Stomach (tissue), 8 donors: ENCODE measurements at regions not wholly inside any gene's neighbourhood (a gene's known extent, or its start where the extent isn't known, plus 50 kb on each side); places are given as distances from the start of the nearest gene placed in this dataset.

Experiments
- DNase-seq, 2 donors: peaks; one replicate each; pipeline versions ENCODE4 v3.0.0 to v3.0.0-alpha.2; 2013 to 2019
- H3K27ac ChIP-seq, 5 donors: fragments of 200-600 bp in 4 of 5; sonication (generic) in 4 of 5; one replicate each; pipeline ENCODE4 v1.5.1; 2013 to 2019; ENCODE audit warnings: mild to moderate bottlenecking in 1 of 5, moderate library complexity in 1 of 5
- H3K27me3 ChIP-seq, 3 donors: fragments of 200-600 bp; sonication (generic); one replicate each; pipeline ENCODE4 v1.5.1; 2017 to 2019; ENCODE audit warnings: mixed run types in 1 of 3
- H3K36me3 ChIP-seq, 4 donors: fragments of 200-600 bp; sonication (generic); 1 replicate in 3 of 4; 2 replicates in 1 of 4; pipeline ENCODE4 v1.5.1; 2016 to 2019
- H3K4me1 ChIP-seq, 4 donors: fragments of 200-600 bp; sonication (generic); one replicate each; pipeline ENCODE4 v1.5.1; 2016 to 2019
- H3K4me3 ChIP-seq, 4 donors: fragments of 200-600 bp; sonication (generic) in 3 of 4; one replicate each; pipeline ENCODE4 v1.5.1; 2016 to 2019; ENCODE audit warnings: mild to moderate bottlenecking in 1 of 4
- H3K9me3 ChIP-seq, 4 donors: fragments of 200-600 bp; sonication (generic); one replicate each; pipeline ENCODE4 v1.5.1; 2016 to 2019
- EP300 ChIP-seq: sonication (generic); formaldehyde crosslinking; IDR thresholded peaks from one replicate; pipeline ENCODE4 v1.6.1; 2017; ENCODE audit warnings: antibody characterized with exemption
- POLR2A ChIP-seq, 4 donors: fragments of 450-650 bp; IDR thresholded peaks; one replicate each; pipeline ENCODE4 v1.6.1; 2016; ENCODE audit warnings: antibody characterized with exemption in 4 of 4, control low read depth in 2 of 4, mild to moderate bottlenecking in 1 of 4, moderate library complexity in 1 of 4
- POLR2AphosphoS5 ChIP-seq, 3 donors: sonication (generic); formaldehyde crosslinking; IDR thresholded peaks; one replicate each; pipeline ENCODE4 v1.6.1; 2016; ENCODE audit warnings: antibody characterized with exemption in 3 of 3
- WGBS, 5 donors: extraction: QIAGEN DNeasy Blood & Tissue Kit in 3 of 5; methylation state at CpG; one replicate each; pipeline versions ENCODE4 v1.1.5 to v1.1.7; 2013 to 2018; 5-methylcytosine and 5-hydroxymethylcytosine counted together
- intact Hi-C: fragments of 100-400 bp; cut with DNase I; formaldehyde crosslinking; loops from one replicate; pipeline ENCODE4 v1.15.1; 2023; ENCODE audit warnings: low total_unique reads
- TF ChIP-seq, protein P1 (sequence below), 7 experiments: fragments of 450-650 bp in 4 of 7; fragments of 200-600 bp in 3 of 7; sonication (generic) in 3 of 7; IDR thresholded peaks; one replicate each; pipeline ENCODE4 v1.5.1; 2016 to 2019; ENCODE audit warnings: antibody characterized with exemption in 7 of 7, control low read depth in 2 of 7, mild to moderate bottlenecking in 1 of 7
- donor health status: healthy with polysubstance abuse.
- donor health status: Bipolar disorder and iron deficiency.
- donor health status: healthy.

DNA sequence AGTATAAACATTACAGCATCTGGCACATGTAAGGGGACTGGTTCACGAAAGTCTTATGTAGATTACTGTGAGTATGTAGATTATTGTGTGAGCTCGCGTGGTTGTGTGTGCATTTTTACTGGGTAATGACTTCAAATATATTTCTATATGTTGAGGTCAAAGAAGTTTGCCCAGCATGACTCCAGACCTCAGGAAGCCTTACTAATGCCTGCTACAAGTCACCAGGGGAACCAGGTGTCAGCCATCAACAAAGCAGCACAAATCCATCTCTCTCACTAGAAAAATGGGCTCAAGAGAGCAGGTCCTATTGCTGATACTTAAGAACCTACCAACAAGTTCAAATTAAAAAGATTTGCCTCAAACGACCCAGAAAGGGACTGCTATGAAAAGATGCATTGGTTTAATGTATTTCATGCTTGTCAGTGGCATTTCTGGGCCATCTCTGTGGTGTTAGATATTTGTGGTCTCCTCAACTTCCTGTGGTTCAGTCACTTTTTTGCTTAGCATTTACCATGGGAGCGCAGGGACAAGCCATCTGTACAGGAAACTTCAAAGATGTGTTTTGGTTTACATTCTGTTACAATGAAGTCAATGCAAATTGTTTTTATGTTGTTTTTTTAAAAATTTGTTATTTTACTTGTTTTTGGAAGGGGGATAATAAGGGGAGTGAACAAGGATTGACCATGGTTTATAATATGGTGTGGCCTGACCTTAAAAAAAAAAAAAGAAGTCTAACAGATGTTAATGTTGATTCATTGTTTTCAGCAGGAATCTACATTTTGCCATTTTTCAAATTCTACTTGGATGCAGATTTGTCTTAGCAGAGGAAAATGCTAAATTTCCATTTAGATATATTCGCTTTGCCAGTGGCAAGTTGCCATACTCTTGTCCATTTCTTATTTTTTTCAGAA is 172.1 kb upstream of the ADAMTS9 start:
- Histone ChIP-seq H3K4me1 (no peaks in the 10 kb centered on the region), H3K36me3 (no peaks in the 10 kb centered on the region), H3K27ac (no peak overlapping the region), H3K9me3 (no peaks in the 10 kb centered on the region), H3K27me3 (no peaks in the 10 kb centered on the region), H3K4me3 (no peak overlapping the region)
- 70 to 82% (median 77%) methylated on average over 6 of the region's 6 CpGs for WGBS, 5 donors
- peak in 1 of 2 donors; percentile 32 for DNase-seq
- TF ChIP-seq EP300 = no peak
- TF ChIP-seq POLR2AphosphoS5 (IDR thresholded peaks at IDR 0.05) = no peak
- TF ChIP-seq, protein P1, sequence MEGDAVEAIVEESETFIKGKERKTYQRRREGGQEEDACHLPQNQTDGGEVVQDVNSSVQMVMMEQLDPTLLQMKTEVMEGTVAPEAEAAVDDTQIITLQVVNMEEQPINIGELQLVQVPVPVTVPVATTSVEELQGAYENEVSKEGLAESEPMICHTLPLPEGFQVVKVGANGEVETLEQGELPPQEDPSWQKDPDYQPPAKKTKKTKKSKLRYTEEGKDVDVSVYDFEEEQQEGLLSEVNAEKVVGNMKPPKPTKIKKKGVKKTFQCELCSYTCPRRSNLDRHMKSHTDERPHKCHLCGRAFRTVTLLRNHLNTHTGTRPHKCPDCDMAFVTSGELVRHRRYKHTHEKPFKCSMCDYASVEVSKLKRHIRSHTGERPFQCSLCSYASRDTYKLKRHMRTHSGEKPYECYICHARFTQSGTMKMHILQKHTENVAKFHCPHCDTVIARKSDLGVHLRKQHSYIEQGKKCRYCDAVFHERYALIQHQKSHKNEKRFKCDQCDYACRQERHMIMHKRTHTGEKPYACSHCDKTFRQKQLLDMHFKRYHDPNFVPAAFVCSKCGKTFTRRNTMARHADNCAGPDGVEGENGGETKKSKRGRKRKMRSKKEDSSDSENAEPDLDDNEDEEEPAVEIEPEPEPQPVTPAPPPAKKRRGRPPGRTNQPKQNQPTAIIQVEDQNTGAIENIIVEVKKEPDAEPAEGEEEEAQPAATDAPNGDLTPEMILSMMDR (IDR thresholded peaks at IDR 0.05) = no peak
- TF ChIP-seq POLR2A (IDR thresholded peaks at IDR 0.05) = no peak
- intact Hi-C loops = no loop called here

DNA sequence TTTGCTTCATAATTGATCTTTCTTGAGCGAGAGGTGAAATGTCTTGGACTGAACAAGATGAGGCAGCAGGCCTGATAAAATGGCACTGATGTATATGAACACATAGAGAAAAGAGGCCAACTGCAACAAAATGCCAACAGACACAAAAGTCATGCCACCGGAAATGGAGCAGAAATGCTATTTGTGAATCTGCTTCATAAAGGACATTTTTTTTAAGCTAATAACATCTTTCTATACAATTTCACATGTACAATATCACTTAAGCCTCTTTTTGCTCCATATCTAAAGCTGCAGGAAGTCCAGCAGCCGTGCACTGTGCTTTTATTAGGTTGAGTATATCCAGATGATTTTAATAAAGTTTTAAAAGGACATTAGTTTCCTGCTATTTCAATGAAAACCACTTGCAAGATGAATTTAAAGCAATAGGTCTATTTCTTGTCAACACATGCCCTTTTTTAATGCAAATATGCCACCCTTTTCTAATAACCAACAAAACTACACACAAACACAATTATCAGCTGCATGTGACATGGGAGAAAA is 169.2 kb upstream of the ADAMTS9 start:
- intact Hi-C loops = no loop called here
- H3K27me3 ChIP-seq = no peaks in the 10 kb centered on the region
- no peak for TF ChIP-seq EP300
- H3K9me3 ChIP-seq = no peaks in the 10 kb centered on the region
- no peak for DNase-seq
- H3K27ac ChIP-seq = no peak overlapping the region
- 84 to 89% (median 88%) methylated on average over 3 of the region's 3 CpGs for WGBS, 5 donors
- no peaks in the 10 kb centered on the region for H3K36me3 ChIP-seq
- H3K4me3 ChIP-seq = no peak overlapping the region
- no peaks in the 10 kb centered on the region for H3K4me1 ChIP-seq

DNA sequence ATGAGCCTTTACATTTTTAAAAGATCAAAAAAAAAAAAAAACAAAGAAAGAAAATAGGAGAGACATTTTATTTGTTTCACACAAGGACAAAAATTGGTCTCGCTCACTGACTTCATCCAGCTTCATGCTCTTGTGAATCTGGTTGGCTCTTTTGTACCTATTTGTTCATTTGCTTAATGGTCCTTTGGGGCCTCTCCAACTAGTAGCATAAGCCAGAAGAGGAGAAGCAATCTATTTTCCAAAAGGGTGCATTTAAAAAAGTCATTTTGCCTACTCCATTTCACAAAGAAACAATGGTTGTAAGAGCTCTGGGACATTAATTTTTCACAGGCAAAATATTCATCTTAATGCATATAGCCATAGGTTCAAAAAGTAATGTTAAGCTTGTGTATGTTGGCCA is 168.3 kb upstream of the ADAMTS9 start:
- Histone ChIP-seq H3K9me3 (no peaks in the 10 kb centered on the region), H3K4me1 (no peaks in the 10 kb centered on the region), H3K27me3 (no peaks in the 10 kb centered on the region), H3K4me3 (no peak overlapping the region), H3K36me3 (no peaks in the 10 kb centered on the region), H3K27ac (no peak overlapping the region)
- intact Hi-C loops = no loop called here
- 90 to 98% (median 97%) methylated on average over 1 of the region's 1 CpG for WGBS, 5 donors
- DNase-seq = no peak
- TF ChIP-seq POLR2AphosphoS5 (IDR thresholded peaks at IDR 0.05) (no peak), POLR2A (IDR thresholded peaks at IDR 0.05) (no peak), EP300 (no peak)
- TF ChIP-seq, protein P1 (IDR thresholded peaks at IDR 0.05) = no peak

DNA sequence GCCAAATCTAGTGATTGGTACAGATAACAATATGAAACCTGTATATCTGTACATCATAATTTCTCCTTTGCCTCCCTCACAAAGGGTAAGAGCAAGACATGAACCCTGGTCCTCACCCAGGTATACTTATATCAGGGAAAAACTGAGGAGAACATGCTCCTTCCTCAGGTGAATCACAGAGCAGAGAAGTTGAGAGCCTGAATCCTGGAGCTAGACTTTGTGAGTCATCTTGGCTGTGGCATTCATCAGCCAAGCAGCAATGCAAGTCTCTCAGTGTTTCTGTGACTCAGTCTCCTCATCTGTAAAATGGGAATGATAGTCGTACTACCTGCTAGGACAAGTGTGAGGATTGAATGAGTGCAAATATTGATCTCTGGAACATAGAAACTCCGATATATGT is 165.7 kb upstream of the ADAMTS9 start:
- Histone ChIP-seq H3K27ac (no peak overlapping the region), H3K27me3 (no peaks in the 10 kb centered on the region), H3K36me3 (no peaks in the 10 kb centered on the region), H3K9me3 (no peaks in the 10 kb centered on the region), H3K4me3 (no peak overlapping the region), H3K4me1 (peaks cover 0 to 4% (median 0%) of the 10 kb centered on the region in 4 donors)
- DNase-seq = no peak
- TF ChIP-seq POLR2AphosphoS5 (IDR thresholded peaks at IDR 0.05) = no peak
- no peak for TF ChIP-seq EP300
- TF ChIP-seq, protein P1 (IDR thresholded peaks at IDR 0.05) = no peak
- no peak for TF ChIP-seq POLR2A (IDR thresholded peaks at IDR 0.05)
- intact Hi-C loops = no loop called here
- WGBS, 5 donors = 84 to 92% (median 90%) methylated on average over 2 of the region's 2 CpGs

DNA sequence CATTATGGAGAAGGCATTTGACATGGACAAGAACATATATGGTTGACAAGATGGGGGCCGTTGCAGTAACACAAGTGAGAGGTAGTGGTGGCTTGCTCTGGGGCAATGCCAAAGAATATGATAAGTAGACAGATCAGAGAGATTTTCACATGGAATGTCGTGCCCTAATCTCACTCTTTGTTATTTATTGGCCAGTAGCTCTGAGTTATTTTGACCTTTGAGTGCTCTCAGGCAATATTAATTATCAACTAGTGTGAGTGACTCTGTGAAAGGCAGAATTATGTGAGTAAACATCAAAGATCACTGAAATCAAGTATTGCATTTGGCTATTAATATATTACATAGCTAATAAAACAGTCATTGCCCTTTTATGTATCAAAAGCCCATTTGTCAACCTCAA is 164.9 kb upstream of the ADAMTS9 start:
- no peak overlapping the region for H3K4me3 ChIP-seq
- H3K27ac ChIP-seq = no peak overlapping the region
- TF ChIP-seq POLR2A (IDR thresholded peaks at IDR 0.05) (no peak), EP300 (no peak)
- intact Hi-C loops = no loop called here
- no peaks in the 10 kb centered on the region for H3K9me3 ChIP-seq
- WGBS, 5 donors = 35 to 61% (median 41%) methylated on average over 2 of the region's 2 CpGs
- no peak for DNase-seq
- H3K4me1 ChIP-seq = peaks cover 0 to 11% (median 0%) of the 10 kb centered on the region in 4 donors
- no peaks in the 10 kb centered on the region for H3K27me3 ChIP-seq
- H3K36me3 ChIP-seq = no peaks in the 10 kb centered on the region
